ENCODE measurements at regions not wholly inside any gene's neighbourhood (a gene's known extent, or its start where the extent isn't known, plus 50 kb on each side); places are given as distances from the start of the nearest gene placed in this dataset.

- ATAC-seq, result no peak
- Histone ChIP-seq H3K4me1 (ENCODE audit: low read depth) (no peaks in the 10 kb centered on the region), H3K36me3 (ENCODE audit: low read depth) (no peaks in the 10 kb centered on the region), H3K9me3 (no peaks in the 10 kb centered on the region), H3K4me3 (no peak overlapping the region)
- DNase-seq, result no peak
- intact Hi-C loops (cut with DNase I, micrococcal nuclease), result no loop called here
- TF ChIP-seq CTCF (IDR thresholded peaks at IDR 0.05), result no peak
Observed at GRCh38 chr16:65789161-65789945, 577.1 kb upstream of the CDH5 start.

- Histone ChIP-seq H3K36me3 (ENCODE audit: low read depth) (no peaks in the 10 kb centered on the region), H3K9me3 (no peaks in the 10 kb centered on the region), H3K4me3 (no peak overlapping the region), H3K4me1 (ENCODE audit: low read depth) (no peaks in the 10 kb centered on the region)
- no peak for ATAC-seq
- DNase-seq, result no peak
- intact Hi-C loops (cut with DNase I, micrococcal nuclease), result no loop called here
- TF ChIP-seq CTCF (IDR thresholded peaks at IDR 0.05), result no peak
Observed at GRCh38 chr16:65788434-65789140, 577.9 kb upstream of the CDH5 start.

GRCh38 chr16:65787921-65788320, 578.6 kb upstream of the CDH5 start:
- ATAC-seq, result no peak
- H3K4me3 ChIP-seq, result no peak overlapping the region
- intact Hi-C loops (cut with DNase I, micrococcal nuclease), result no loop called here

GRCh38 chr16:65786916-65787315, 579.6 kb upstream of the CDH5 start:
- TF ChIP-seq CTCF (IDR thresholded peaks at IDR 0.05), result no peak
- ATAC-seq (no peak), DNase-seq (peak in 1 of 3 donors; percentile 14)
- Histone ChIP-seq H3K36me3 (ENCODE audit: low read depth) (no peaks in the 10 kb centered on the region), H3K9me3 (no peaks in the 10 kb centered on the region), H3K4me1 (ENCODE audit: low read depth) (no peaks in the 10 kb centered on the region), H3K4me3 (no peak overlapping the region)
- intact Hi-C loops (cut with DNase I, micrococcal nuclease), result no loop called here

More at GRCh38 chr16:65787921-65788320, 578.6 kb upstream of the CDH5 start:
- Histone ChIP-seq H3K9me3 (no peaks in the 10 kb centered on the region), H3K36me3 (ENCODE audit: low read depth) (no peaks in the 10 kb centered on the region), H3K4me1 (ENCODE audit: low read depth) (no peaks in the 10 kb centered on the region)
- TF ChIP-seq CTCF (IDR thresholded peaks at IDR 0.05), result no peak
- DNase-seq, result no peak

GRCh38 chr16:65783709-65784474, 582.6 kb upstream of the CDH5 start:
- ATAC-seq (no peak), DNase-seq (no peak)
- Histone ChIP-seq H3K9me3 (no peaks in the 10 kb centered on the region), H3K4me1 (ENCODE audit: low read depth) (no peaks in the 10 kb centered on the region), H3K36me3 (ENCODE audit: low read depth) (no peaks in the 10 kb centered on the region), H3K4me3 (no peak overlapping the region)
- intact Hi-C loops (cut with DNase I, micrococcal nuclease), result no loop called here
- no peak for TF ChIP-seq CTCF (IDR thresholded peaks at IDR 0.05)
